HG03064 (cell line): ENCODE measurements at regions not wholly inside any gene's neighbourhood (a gene's known extent, or its start where the extent isn't known, plus 50 kb on each side); places are given as distances from the start of the nearest gene placed in this dataset.
"Not testable (repeated sequence)": the region's sequence is repeated elsewhere in the genome, so short reads cannot be mapped to it uniquely, and the experiment has no call there.

Experiments used
- ATAC-seq: cut with Tn5 transposase; IDR thresholded peaks from one replicate; pipeline ENCODE4 v1.9.1; 2021; ENCODE audit warnings: low read depth; ENCODE audit not compliant: unreplicated experiment

GRCh38 chr4:171024720-171025303 lies 788.4 kb upstream of the GALNTL6 start:
- no peak for ATAC-seq

- no peak for ATAC-seq
Measured at GRCh38 chr4:171022824-171023230, 790.4 kb upstream of the GALNTL6 start.

DNA sequence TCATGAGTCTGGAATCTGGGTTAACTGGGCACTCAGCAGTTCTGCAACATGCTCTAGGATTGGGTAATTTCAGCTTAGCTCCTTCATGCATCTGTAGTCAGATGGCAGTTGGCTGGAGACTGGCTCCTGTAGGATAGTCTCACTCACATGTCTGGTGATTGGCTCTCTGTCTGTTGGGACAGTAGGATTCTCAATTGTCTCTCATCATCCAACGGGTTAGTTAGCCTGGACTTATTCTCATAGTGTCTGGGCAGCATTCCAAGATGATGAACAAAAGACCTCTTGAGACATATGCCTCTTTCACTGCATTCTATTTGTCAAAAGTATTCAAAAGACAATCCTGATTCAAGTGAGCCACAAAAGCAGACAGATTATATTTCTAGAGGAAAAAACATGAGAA lies 795.6 kb upstream of the GALNTL6 start:
- no peak for ATAC-seq

- no peak for ATAC-seq
Measured at GRCh38 chr4:171016145-171016544, 797.1 kb upstream of the GALNTL6 start.

GRCh38 chr4:171015441-171015840 lies 797.8 kb upstream of the GALNTL6 start:
- ATAC-seq, result no peak

DNA sequence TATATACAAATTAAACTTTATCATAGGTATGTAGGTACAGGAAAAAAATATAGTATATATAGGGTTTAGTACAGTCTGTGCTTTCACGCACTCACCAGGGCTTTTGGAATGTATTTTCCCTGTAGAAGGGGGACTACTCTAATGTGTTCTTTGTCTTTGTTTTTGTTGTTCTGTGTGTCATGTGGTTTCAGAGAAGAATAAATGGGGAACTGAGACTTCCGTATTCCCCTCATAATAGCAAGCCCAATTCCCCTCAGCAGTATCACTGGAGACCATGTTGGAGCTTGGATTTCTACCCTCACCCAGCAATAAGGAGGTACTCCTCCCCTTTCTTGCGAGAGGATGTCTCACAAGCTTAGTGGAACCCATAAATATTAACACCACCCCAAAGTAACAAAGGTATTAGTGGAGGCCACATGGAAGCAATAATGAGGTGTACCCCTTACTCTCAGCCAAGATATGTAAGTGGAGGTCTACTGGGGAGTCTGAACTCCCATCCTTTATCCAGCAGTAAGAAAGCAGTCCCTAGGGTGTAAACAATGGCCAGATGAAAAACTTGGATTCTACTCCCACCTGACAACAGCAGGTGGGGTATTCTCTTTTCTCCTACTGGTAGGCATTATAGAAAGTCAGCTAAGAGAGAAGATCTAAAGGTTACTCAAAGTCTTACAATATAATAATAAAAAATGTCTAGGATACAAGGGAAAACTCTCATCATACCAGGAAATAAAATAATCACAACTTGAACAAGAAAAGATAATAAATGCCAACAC lies 805.4 kb upstream of the GALNTL6 start:
- ATAC-seq, result no peak

DNA sequence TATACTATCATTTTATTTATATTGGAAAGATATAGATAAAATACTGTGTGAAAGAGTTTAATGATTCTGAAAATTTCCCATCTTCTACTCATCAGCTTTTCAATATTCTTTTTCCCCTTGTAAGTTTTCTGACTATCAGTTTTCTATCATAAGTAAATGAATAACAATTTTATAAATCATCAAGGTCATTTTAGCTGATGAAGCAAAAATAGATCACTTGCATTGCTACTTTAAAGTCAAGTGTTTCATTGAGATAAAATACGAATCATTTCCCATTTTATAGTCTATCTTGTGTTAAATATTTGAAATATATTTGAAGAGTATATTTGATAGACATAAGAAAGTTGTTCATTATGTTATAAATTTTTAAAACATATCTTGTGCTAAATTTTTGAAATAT lies 811.0 kb upstream of the GALNTL6 start:
- ATAC-seq, result no peak

DNA sequence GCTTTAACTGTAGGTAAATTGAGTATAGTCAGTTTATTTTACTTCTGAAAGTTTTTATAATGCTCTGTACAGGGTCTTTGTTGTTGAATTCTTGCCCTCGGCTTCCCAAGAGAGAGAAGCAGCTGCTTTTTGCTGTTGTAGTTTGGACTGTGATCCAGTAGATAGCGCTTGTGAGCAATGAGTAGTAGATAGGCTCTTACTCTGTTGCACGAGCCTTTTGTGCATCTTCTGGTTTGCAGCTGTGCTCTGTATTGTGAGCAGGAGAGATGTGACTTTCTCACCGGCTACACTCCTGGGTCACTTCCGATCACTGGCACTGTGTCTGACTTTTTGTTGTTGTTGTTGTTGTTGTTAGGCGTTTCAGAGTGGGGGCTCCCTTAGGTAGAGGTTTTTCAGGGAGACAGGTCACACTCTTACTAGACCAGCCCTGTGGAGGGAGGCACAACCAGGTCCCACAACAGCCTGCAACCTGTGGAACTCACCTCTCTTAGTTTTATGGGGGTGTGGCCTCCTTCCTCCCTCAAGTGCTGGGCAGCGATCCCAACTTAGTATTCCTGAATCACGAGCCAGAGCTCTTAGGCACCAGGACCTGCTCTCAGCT lies 822.1 kb upstream of the GALNTL6 start:
- peak; percentile 97 for ATAC-seq

- ATAC-seq, result no peak
Measured at GRCh38 chr4:170988446-170988845, 824.8 kb upstream of the GALNTL6 start.

DNA sequence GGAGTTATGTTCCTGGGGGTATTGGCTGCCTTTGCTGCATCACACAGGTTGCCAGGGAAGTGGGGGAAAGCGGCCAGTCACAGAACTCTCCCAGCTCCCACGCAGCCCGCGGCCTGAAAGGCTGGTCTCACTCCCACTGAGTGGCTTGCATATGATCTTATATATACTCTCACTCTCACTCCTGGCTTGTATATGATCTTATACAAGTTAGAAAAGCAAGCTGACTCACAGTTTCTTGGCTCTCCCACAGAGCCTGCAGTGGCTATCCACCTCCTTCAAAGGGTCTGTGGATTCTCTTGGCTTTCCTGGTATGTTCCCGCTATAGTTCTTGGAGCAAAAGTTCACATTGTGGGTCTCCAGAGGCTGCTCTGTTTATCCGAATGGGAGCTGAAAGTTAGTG lies 833.5 kb upstream of the GALNTL6 start:
- ATAC-seq, result no peak

- ATAC-seq, result no peak
Measured at GRCh38 chr4:170978990-170979389, 834.2 kb upstream of the GALNTL6 start.

DNA sequence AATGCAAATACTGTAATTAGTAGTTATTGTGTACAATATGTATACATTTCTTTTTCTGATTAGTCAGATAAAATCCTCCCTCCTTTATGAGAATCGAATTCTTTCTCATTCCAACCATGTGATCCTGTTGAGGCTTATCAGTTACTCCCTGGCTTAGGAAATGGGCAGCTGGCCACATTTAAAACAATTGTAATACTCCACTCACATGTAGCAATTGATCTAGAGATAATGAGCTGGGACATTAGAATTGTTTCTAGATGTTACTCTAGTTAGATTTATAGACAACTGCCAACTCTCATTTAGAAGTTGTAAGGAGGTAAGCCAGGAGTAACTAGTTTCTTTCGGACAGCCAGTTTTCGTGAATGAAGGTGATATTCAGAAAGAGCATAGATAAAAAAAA lies 859.3 kb upstream of the AADAT start:
- no peak for ATAC-seq

- ATAC-seq, result no peak
Measured at GRCh38 chr4:170940043-170940724, 850.4 kb upstream of the AADAT start.

GRCh38 chr4:170938588-170938987 lies 848.8 kb upstream of the AADAT start:
- no peak for ATAC-seq

DNA sequence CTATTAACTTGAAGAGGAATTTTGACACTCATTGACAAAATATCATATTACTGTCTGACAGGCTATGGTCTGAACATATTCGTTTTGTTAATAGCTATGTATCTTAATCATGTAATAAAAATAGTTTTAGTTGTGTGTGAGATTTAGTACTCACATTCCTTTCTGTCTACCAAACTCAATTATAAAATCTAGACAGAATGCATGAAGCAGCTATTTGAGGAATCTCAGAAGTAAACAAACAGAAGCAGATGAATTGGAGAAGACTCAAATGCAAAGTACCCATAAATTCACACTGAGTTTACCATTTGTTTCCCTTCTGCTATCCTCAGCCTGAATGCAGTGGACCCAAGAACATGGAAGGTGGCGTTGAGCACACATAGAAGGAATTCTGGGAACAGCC lies 841.6 kb upstream of the AADAT start:
- ATAC-seq, result no peak

GRCh38 chr4:170888660-170889059 lies 798.9 kb upstream of the AADAT start:
- no peak for ATAC-seq

GRCh38 chr4:170887396-170887795 lies 797.6 kb upstream of the AADAT start:
- no peak for ATAC-seq

DNA sequence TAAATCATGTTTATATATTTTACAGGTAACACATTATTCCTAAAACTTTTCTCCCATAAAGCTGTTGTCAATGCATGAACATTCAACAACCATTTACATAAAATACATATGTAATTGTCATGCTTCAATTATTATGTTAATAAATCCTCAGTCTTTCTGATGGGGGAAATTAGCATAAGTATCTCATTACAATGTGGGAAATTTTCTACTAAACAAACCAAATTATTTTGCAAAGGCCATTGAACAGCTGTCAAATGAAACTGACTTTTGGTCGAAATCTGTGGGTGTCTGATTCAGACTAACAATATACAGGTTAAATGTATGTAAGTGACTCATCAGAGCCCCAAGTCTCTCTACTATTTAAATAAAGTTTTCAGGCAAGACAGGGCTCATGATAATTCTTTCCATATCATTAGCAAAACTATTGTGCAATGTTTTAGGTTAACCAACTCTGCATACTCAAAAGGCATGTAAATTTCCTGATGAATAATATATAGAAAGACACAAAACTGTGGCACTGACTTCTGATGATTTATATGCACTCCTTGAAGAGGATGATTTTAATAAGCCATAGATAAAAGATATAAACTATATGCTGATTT lies 795.3 kb upstream of the AADAT start:
- no peak for ATAC-seq

- not testable (repeated sequence) for ATAC-seq
Measured at GRCh38 chr4:170881646-170882045, 791.9 kb upstream of the AADAT start.

GRCh38 chr4:170875868-170876267 lies 786.1 kb upstream of the AADAT start:
- no peak for ATAC-seq

GRCh38 chr4:170872794-170873193 lies 783.0 kb upstream of the AADAT start:
- no peak for ATAC-seq
